HEK293 (cell line): ENCODE measurements at regions not wholly inside any gene's neighbourhood (a gene's known extent, or its start where the extent isn't known, plus 50 kb on each side); places are given as distances from the start of the nearest gene placed in this dataset.

ENCODE experiments used
- CTCF ChIA-PET: fragments of 350-600 bp; formaldehyde crosslinking; extraction: SDS; loops from one replicate; lab custom pipeline; 2021; ENCODE audit warnings: antibody characterized with exemption; lab: Yijun Ruan, JAX
- POLR2A ChIA-PET: fragments of 300-600 bp; formaldehyde crosslinking; extraction: SDS; loops from one replicate; lab custom pipeline; 2020; ENCODE audit warnings: antibody characterized with exemption, inconsistent platforms; lab: Yijun Ruan, JAX
- H3K27ac ChIP-seq: fragments of 200-500 bp; sonication (Bioruptor generic); 2 replicates; pipeline ENCODE4 v1.5.1; 2014; ENCODE audit warnings: low read depth, low read length, control low read depth, inconsistent platforms; ENCODE audit errors: extremely low read depth
- H3K36me3 ChIP-seq, 2 experiments: fragments of 200-500 bp in 1 of 2; sonication (Bioruptor generic) in 1 of 2; 1 replicate in 1 of 2; 2 replicates in 1 of 2; pipeline ENCODE4 v1.5.1; 2014 to 2017; ENCODE audit warnings: inconsistent platforms in 2 of 2, low read length in 2 of 2; ENCODE audit not compliant: control insufficient read depth in 2 of 2, insufficient read depth in 1 of 2
- H3K4me1 ChIP-seq: fragments of 200-500 bp; sonication (Bioruptor generic); 2 replicates; pipeline ENCODE4 v1.5.1; 2014; ENCODE audit warnings: mild to moderate bottlenecking, low read length, inconsistent platforms; ENCODE audit not compliant: control insufficient read depth, insufficient read depth
- H3K4me3 ChIP-seq: 2 replicates; pipeline ENCODE4 v1.5.1; 2011; ENCODE audit warnings: low read depth, mild to moderate bottlenecking, control low read depth, low read length, moderate library complexity
- H3K9me3 ChIP-seq: fragments of 200-500 bp; sonication (Bioruptor generic); 2 replicates; pipeline ENCODE4 v1.5.1; 2014; ENCODE audit warnings: low read depth, low read length, inconsistent platforms; ENCODE audit not compliant: control insufficient read depth, insufficient read depth
- BCL11A ChIP-seq: fragments of 450-650 bp; formaldehyde crosslinking; IDR thresholded peaks from 2 replicates; pipeline ENCODE4 v1.5.1; 2016; ENCODE audit warnings: low read depth, missing biosample characterization, missing genetic modification characterization
- FEZF1 ChIP-seq: fragments of 450-650 bp; formaldehyde crosslinking; IDR thresholded peaks from 2 replicates; pipeline ENCODE4 v1.5.1; 2016; ENCODE audit warnings: missing biosample characterization, missing genetic modification characterization
- HOXA7 ChIP-seq: sonication (generic); formaldehyde crosslinking; IDR thresholded peaks from 2 replicates; pipeline ENCODE4 v1.8.1; 2022; ENCODE audit warnings: missing genetic modification reagents, borderline replicate concordance
- HOXC10 ChIP-seq: sonication (generic); formaldehyde crosslinking; IDR thresholded peaks from 2 replicates; pipeline ENCODE4 v1.8.1; 2023; ENCODE audit warnings: mild to moderate bottlenecking, missing genetic modification reagents
- SALL2 ChIP-seq: fragments of 450-650 bp; formaldehyde crosslinking; IDR thresholded peaks from 2 replicates; pipeline ENCODE4 v1.5.0; 2017; ENCODE audit warnings: missing biosample characterization, mild to moderate bottlenecking, missing genetic modification characterization, borderline replicate concordance
- WT1 ChIP-seq: fragments of 450-650 bp; formaldehyde crosslinking; IDR thresholded peaks from 2 replicates; pipeline ENCODE4 v1.5.1; 2016; ENCODE audit warnings: missing biosample characterization, missing genetic modification characterization
- ZNF112 ChIP-seq: fragments of 450-650 bp; formaldehyde crosslinking; IDR thresholded peaks from 2 replicates; pipeline ENCODE4 v1.5.0; 2017; ENCODE audit warnings: missing biosample characterization, missing genetic modification characterization
- ZNF18 ChIP-seq: fragments of 450-650 bp; formaldehyde crosslinking; IDR thresholded peaks from 2 replicates; pipeline ENCODE4 v1.5.1; 2016; ENCODE audit warnings: missing biosample characterization, missing genetic modification characterization
- ZNF19 ChIP-seq: fragments of 450-650 bp; formaldehyde crosslinking; IDR thresholded peaks from 2 replicates; pipeline ENCODE4; 2016; ENCODE audit warnings: missing biosample characterization, missing genetic modification characterization, low read depth
- ZNF2 ChIP-seq: fragments of 450-650 bp; formaldehyde crosslinking; IDR thresholded peaks from 2 replicates; pipeline ENCODE4 v1.5.1; 2016; ENCODE audit warnings: missing biosample characterization, missing genetic modification characterization
- ZNF280D ChIP-seq: fragments of 450-650 bp; formaldehyde crosslinking; IDR thresholded peaks from 2 replicates; pipeline ENCODE4 v1.5.1; 2016; ENCODE audit warnings: missing biosample characterization, missing genetic modification characterization
- ZNF311 ChIP-seq: fragments of 450-650 bp; formaldehyde crosslinking; IDR thresholded peaks from 2 replicates; pipeline ENCODE4 v1.5.1; 2017; ENCODE audit warnings: missing biosample characterization, missing genetic modification characterization, borderline replicate concordance
- ZNF398 ChIP-seq: fragments of 450-650 bp; formaldehyde crosslinking; IDR thresholded peaks from 2 replicates; pipeline ENCODE4 v1.5.1; 2017; ENCODE audit warnings: missing biosample characterization, missing genetic modification characterization
- ZNF423 ChIP-seq: fragments of 450-650 bp; formaldehyde crosslinking; IDR thresholded peaks from 2 replicates; pipeline ENCODE4 v1.5.1; 2016; ENCODE audit warnings: missing biosample characterization, missing genetic modification characterization
- ZNF529 ChIP-seq: fragments of 450-650 bp; formaldehyde crosslinking; IDR thresholded peaks from 2 replicates; pipeline ENCODE4 v1.5.1; 2017; ENCODE audit warnings: missing genetic modification characterization, missing biosample characterization; ENCODE audit not compliant: insufficient replicate concordance
- ZNF555 ChIP-seq: fragments of 450-650 bp; formaldehyde crosslinking; conservative IDR thresholded peaks from 2 replicates; pipeline ENCODE4 v1.5.1; 2017; ENCODE audit warnings: missing biosample characterization, mild to moderate bottlenecking, missing genetic modification characterization, inconsistent platforms
- ZNF626 ChIP-seq: fragments of 450-650 bp; sonication (Bioruptor Pico); formaldehyde crosslinking; IDR thresholded peaks from 2 replicates; pipeline ENCODE4 v1.5.1; 2018; ENCODE audit warnings: missing biosample characterization, missing genetic modification characterization, inconsistent platforms
- ZNF670 ChIP-seq: fragments of 450-650 bp; formaldehyde crosslinking; IDR thresholded peaks from 2 replicates; pipeline ENCODE4 v1.5.1; 2016; ENCODE audit warnings: missing biosample characterization, missing genetic modification characterization, low read depth
- ZNF677 ChIP-seq: fragments of 450-650 bp; IDR thresholded peaks from 2 replicates; pipeline ENCODE4 v1.5.0; 2018; ENCODE audit warnings: missing biosample characterization, mild to moderate bottlenecking, missing genetic modification characterization, moderate library complexity
- ZNF701 ChIP-seq: fragments of 450-650 bp; formaldehyde crosslinking; IDR thresholded peaks from 2 replicates; pipeline ENCODE4 v1.5.1; 2016; ENCODE audit warnings: missing biosample characterization, missing genetic modification characterization
- ZNF792 ChIP-seq: fragments of 450-650 bp; formaldehyde crosslinking; IDR thresholded peaks from 2 replicates; pipeline ENCODE4 v1.5.1; 2016; ENCODE audit warnings: missing biosample characterization, missing genetic modification characterization
- ZNF837 ChIP-seq: fragments of 450-650 bp; formaldehyde crosslinking; IDR thresholded peaks from 2 replicates; pipeline ENCODE4 v1.5.1; 2016; ENCODE audit warnings: missing biosample characterization, missing genetic modification characterization
- ZNF843 ChIP-seq: fragments of 450-650 bp; formaldehyde crosslinking; IDR thresholded peaks from 2 replicates; pipeline ENCODE4 v1.5.1; 2016; ENCODE audit warnings: missing biosample characterization, missing genetic modification characterization
- ZSCAN30 ChIP-seq: fragments of 450-650 bp; IDR thresholded peaks from 2 replicates; pipeline ENCODE4 v1.5.1; 2018; ENCODE audit warnings: missing biosample characterization, mild to moderate bottlenecking, missing genetic modification characterization, moderate library complexity
- TF ChIP-seq, protein P1 (sequence below): fragments of 450-650 bp; formaldehyde crosslinking; IDR thresholded peaks from 2 replicates; pipeline ENCODE4; 2016; ENCODE audit warnings: missing biosample characterization, missing genetic modification characterization
- TF ChIP-seq, protein P2 (sequence below): fragments of 450-650 bp; formaldehyde crosslinking; IDR thresholded peaks from 2 replicates; pipeline ENCODE4 v1.5.1; 2017; ENCODE audit warnings: missing biosample characterization, missing genetic modification characterization
- TF ChIP-seq, protein P3 (sequence below): fragments of 450-650 bp; formaldehyde crosslinking; IDR thresholded peaks from 2 replicates; pipeline ENCODE4 v1.5.1; 2017; ENCODE audit warnings: missing biosample characterization, missing genetic modification characterization

DNA sequence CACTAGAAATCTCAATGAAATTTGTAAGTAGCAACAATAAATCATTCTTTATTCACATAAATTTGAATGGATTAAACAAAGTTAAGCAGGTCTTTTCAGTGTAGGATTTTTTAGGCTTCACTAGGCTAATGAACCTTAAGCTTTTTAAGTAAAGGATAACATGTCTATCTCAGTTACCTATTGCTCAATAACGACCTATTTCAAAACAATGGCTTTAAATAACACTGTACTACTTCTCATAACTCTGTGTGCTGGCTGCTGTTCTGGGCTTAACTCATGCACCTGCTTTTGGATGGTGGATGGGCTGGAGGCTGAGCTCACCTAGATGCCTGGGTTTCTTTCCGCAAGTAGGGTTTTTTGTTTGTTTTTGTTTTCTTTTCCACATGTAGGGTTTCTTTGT is 495.0 kb upstream of the SLIT2 start:
- ChIA-PET CTCF (interaction anchor here (1.5 kb wide), 1 partner anchor 492 kb away, joined by 3 read pairs; no protein-coding TSS in a partner anchor), POLR2A (no interaction called here)
- H3K36me3 ChIP-seq, result no peaks in the 10 kb centered on the region
- TF ChIP-seq ZSCAN30 (tag by site-specific recombination), result no peak
- TF ChIP-seq, protein P1, sequence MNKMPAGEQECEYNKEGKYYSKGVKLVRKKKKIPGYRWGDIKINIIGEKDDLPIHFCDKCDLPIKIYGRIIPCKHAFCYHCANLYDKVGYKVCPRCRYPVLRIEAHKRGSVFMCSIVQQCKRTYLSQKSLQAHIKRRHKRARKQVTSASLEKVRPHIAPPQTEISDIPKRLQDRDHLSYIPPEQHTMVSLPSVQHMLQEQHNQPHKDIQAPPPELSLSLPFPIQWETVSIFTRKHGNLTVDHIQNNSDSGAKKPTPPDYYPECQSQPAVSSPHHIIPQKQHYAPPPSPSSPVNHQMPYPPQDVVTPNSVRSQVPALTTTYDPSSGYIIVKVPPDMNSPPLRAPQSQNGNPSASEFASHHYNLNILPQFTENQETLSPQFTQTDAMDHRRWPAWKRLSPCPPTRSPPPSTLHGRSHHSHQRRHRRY (tag by site-specific recombination), result no peak
- no peak for TF ChIP-seq ZNF19
- no peak for TF ChIP-seq ZNF670
- no peak for TF ChIP-seq ZNF626 (tag by site-specific recombination)
- no peak for TF ChIP-seq BCL11A (tag by site-specific recombination)
- TF ChIP-seq, protein P2, sequence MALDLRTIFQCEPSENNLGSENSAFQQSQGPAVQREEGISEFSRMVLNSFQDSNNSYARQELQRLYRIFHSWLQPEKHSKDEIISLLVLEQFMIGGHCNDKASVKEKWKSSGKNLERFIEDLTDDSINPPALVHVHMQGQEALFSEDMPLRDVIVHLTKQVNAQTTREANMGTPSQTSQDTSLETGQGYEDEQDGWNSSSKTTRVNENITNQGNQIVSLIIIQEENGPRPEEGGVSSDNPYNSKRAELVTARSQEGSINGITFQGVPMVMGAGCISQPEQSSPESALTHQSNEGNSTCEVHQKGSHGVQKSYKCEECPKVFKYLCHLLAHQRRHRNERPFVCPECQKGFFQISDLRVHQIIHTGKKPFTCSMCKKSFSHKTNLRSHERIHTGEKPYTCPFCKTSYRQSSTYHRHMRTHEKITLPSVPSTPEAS (tag by site-specific recombination), result no peak
- no peak for TF ChIP-seq HOXC10 (CRISPR knock-in tag)
- TF ChIP-seq SALL2 (tag by site-specific recombination), result no peak
- no peak for TF ChIP-seq ZNF677 (tag by site-specific recombination)
- no peak for TF ChIP-seq ZNF529 (tag by site-specific recombination)
- TF ChIP-seq ZNF837, result no peak
- TF ChIP-seq ZNF792 (tag by site-specific recombination), result no peak
- no peak for TF ChIP-seq ZNF112 (tag by site-specific recombination)
- TF ChIP-seq ZNF701 (tag by site-specific recombination), result no peak
- no peak for TF ChIP-seq ZNF280D (tag by site-specific recombination)
- H3K4me1 ChIP-seq, result peaks cover 4% of the 10 kb centered on the region; the same call in 1 of the 2 replicates
- no peak overlapping the region for H3K4me3 ChIP-seq
- H3K9me3 ChIP-seq, result no peaks in the 10 kb centered on the region
- H3K27ac ChIP-seq, result no peak overlapping the region

- peak overlapping the region; percentile 38; the same call in 1 of the 2 replicates for H3K27ac ChIP-seq
- no peaks in the 10 kb centered on the region for H3K36me3 ChIP-seq
- no peaks in the 10 kb centered on the region for H3K9me3 ChIP-seq
- peaks cover 4% of the 10 kb centered on the region for H3K4me1 ChIP-seq
- POLR2A ChIA-PET, result no interaction called here
- CTCF ChIA-PET, result interaction anchor here (0.8 kb wide), 1 partner anchor 12 kb away, joined by 3 read pairs; no protein-coding TSS in a partner anchor
- H3K4me3 ChIP-seq, result no peak overlapping the region
- TF ChIP-seq ZNF398 (tag by site-specific recombination) (0 out of 2 replicates have a peak, but pooled peaks have one; percentile 23), FEZF1 (peak; percentile 89), WT1 (peak; percentile 95), ZNF843 (tag by site-specific recombination) (peak; percentile 94), ZNF18 (peak; percentile 60), ZNF2 (tag by site-specific recombination) (no peak), HOXA7 (CRISPR knock-in tag) (no peak), ZNF555 (tag by site-specific recombination) (no peak), ZNF311 (no peak), ZNF423 (tag by site-specific recombination) (peak; percentile 48; the same call in 1 of the 2 replicates)
- TF ChIP-seq, protein P3, sequence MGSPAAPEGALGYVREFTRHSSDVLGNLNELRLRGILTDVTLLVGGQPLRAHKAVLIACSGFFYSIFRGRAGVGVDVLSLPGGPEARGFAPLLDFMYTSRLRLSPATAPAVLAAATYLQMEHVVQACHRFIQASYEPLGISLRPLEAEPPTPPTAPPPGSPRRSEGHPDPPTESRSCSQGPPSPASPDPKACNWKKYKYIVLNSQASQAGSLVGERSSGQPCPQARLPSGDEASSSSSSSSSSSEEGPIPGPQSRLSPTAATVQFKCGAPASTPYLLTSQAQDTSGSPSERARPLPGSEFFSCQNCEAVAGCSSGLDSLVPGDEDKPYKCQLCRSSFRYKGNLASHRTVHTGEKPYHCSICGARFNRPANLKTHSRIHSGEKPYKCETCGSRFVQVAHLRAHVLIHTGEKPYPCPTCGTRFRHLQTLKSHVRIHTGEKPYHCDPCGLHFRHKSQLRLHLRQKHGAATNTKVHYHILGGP, result peak; percentile 51; the same call in 1 of the 2 replicates
Observed at GRCh38 chr4:19752599-19752998, 499.1 kb upstream of the SLIT2 start.
